ENCODE measurements at regions not wholly inside any gene's neighbourhood (a gene's known extent, or its start where the extent isn't known, plus 50 kb on each side); places are given as distances from the start of the nearest gene placed in this dataset.

- no peak for TF ChIP-seq CTCF (IDR thresholded peaks at IDR 0.05 in 8 of 11, conservative IDR thresholded peaks at IDR 0.05 in 3 of 11)
- no peak for TF ChIP-seq POLR2A (IDR thresholded peaks at IDR 0.05)
- TF ChIP-seq POLR2AphosphoS5 (IDR thresholded peaks at IDR 0.05), result no peak
These were observed 615.2 kb downstream of the MATN1 start for GRCh38 chr1:30108186-30108585.

Data from spleen (tissue), 7 donors.